ENCODE measurements at regions not wholly inside any gene's neighbourhood (a gene's known extent, or its start where the extent isn't known, plus 50 kb on each side); places are given as distances from the start of the nearest gene placed in this dataset.

GRCh38 chr3:68136411-68136810 is 482.0 kb upstream of the SUCLG2 start:
- no peaks in the 10 kb centered on the region for H3K4me1 Mint-ChIP-seq (ENCODE audit: low read depth)
- H3K27ac Mint-ChIP-seq: no peak overlapping the region
- H3K9me3 Mint-ChIP-seq: no peaks in the 10 kb centered on the region
- intact Hi-C loops (cut with micrococcal nuclease): no loop called here
- no peaks in the 10 kb centered on the region for H3K36me3 Mint-ChIP-seq (ENCODE audit: low read depth)
- H3K27me3 Mint-ChIP-seq: no peaks in the 10 kb centered on the region
- no peak overlapping the region for H3K4me3 Mint-ChIP-seq

GRCh38 chr3:68135067-68135466 is 480.7 kb upstream of the SUCLG2 start:
- H3K4me1 Mint-ChIP-seq (ENCODE audit: low read depth): no peaks in the 10 kb centered on the region
- intact Hi-C loops (cut with micrococcal nuclease): no loop called here
- H3K27ac Mint-ChIP-seq: no peak overlapping the region
- no peak overlapping the region for H3K4me3 Mint-ChIP-seq
- no peaks in the 10 kb centered on the region for H3K36me3 Mint-ChIP-seq (ENCODE audit: low read depth)
- no peaks in the 10 kb centered on the region for H3K27me3 Mint-ChIP-seq
- H3K9me3 Mint-ChIP-seq: no peaks in the 10 kb centered on the region

GRCh38 chr3:68129065-68129464 is 474.7 kb upstream of the SUCLG2 start:
- no peaks in the 10 kb centered on the region for H3K27me3 Mint-ChIP-seq
- H3K27ac Mint-ChIP-seq: no peak overlapping the region
- intact Hi-C loops (cut with micrococcal nuclease): no loop called here
- H3K36me3 Mint-ChIP-seq (ENCODE audit: low read depth): no peaks in the 10 kb centered on the region
- H3K9me3 Mint-ChIP-seq: no peaks in the 10 kb centered on the region
- no peak overlapping the region for H3K4me3 Mint-ChIP-seq
- no peaks in the 10 kb centered on the region for H3K4me1 Mint-ChIP-seq (ENCODE audit: low read depth)

GRCh38 chr3:68123231-68123630 is 468.8 kb upstream of the SUCLG2 start:
- Mint-ChIP-seq H3K27me3 (no peaks in the 10 kb centered on the region), H3K4me1 (ENCODE audit: low read depth) (no peaks in the 10 kb centered on the region), H3K4me3 (no peak overlapping the region)

GRCh38 chr3:68121287-68121686 is 466.9 kb upstream of the SUCLG2 start:
- H3K9me3 Mint-ChIP-seq: no peaks in the 10 kb centered on the region
- intact Hi-C loops (cut with micrococcal nuclease): no loop called here
- no peaks in the 10 kb centered on the region for H3K36me3 Mint-ChIP-seq (ENCODE audit: low read depth)
- H3K27ac Mint-ChIP-seq: no peak overlapping the region
- H3K4me3 Mint-ChIP-seq: no peak overlapping the region
- H3K27me3 Mint-ChIP-seq: no peaks in the 10 kb centered on the region
- no peaks in the 10 kb centered on the region for H3K4me1 Mint-ChIP-seq (ENCODE audit: low read depth)

More at GRCh38 chr3:68123231-68123630, 468.8 kb upstream of the SUCLG2 start:
- Mint-ChIP-seq H3K27ac (no peak overlapping the region), H3K36me3 (ENCODE audit: low read depth) (no peaks in the 10 kb centered on the region), H3K9me3 (no peaks in the 10 kb centered on the region)
- intact Hi-C loops (cut with micrococcal nuclease): no loop called here

GRCh38 chr3:68116580-68116979 is 462.2 kb upstream of the SUCLG2 start:
- Mint-ChIP-seq H3K27me3 (no peaks in the 10 kb centered on the region), H3K4me3 (no peak overlapping the region), H3K4me1 (ENCODE audit: low read depth) (no peaks in the 10 kb centered on the region), H3K36me3 (ENCODE audit: low read depth) (no peaks in the 10 kb centered on the region), H3K27ac (no peak overlapping the region), H3K9me3 (no peaks in the 10 kb centered on the region)
- intact Hi-C loops (cut with micrococcal nuclease): no loop called here

GRCh38 chr3:68103811-68104210 is 449.4 kb upstream of the SUCLG2 start:
- no peaks in the 10 kb centered on the region for H3K27me3 Mint-ChIP-seq
- no peak overlapping the region for H3K27ac Mint-ChIP-seq
- H3K4me1 Mint-ChIP-seq (ENCODE audit: low read depth): no peaks in the 10 kb centered on the region
- H3K4me3 Mint-ChIP-seq: no peak overlapping the region
- peaks cover 6% of the 10 kb centered on the region for H3K9me3 Mint-ChIP-seq
- H3K36me3 Mint-ChIP-seq (ENCODE audit: low read depth): no peaks in the 10 kb centered on the region
- intact Hi-C loops (cut with micrococcal nuclease): no loop called here

GRCh38 chr3:68090571-68090970 is 436.2 kb upstream of the SUCLG2 start:
- Mint-ChIP-seq H3K4me1 (ENCODE audit: low read depth) (no peaks in the 10 kb centered on the region), H3K36me3 (ENCODE audit: low read depth) (no peaks in the 10 kb centered on the region), H3K27ac (no peak overlapping the region), H3K9me3 (no peaks in the 10 kb centered on the region), H3K4me3 (no peak overlapping the region), H3K27me3 (no peaks in the 10 kb centered on the region)
- intact Hi-C loops (cut with micrococcal nuclease): no loop called here

- Mint-ChIP-seq H3K36me3 (ENCODE audit: low read depth) (no peaks in the 10 kb centered on the region), H3K4me3 (no peak overlapping the region), H3K27ac (no peak overlapping the region), H3K9me3 (no peaks in the 10 kb centered on the region), H3K27me3 (no peaks in the 10 kb centered on the region), H3K4me1 (ENCODE audit: low read depth) (no peaks in the 10 kb centered on the region)
- intact Hi-C loops (cut with micrococcal nuclease): no loop called here
Measured at GRCh38 chr3:68089572-68090011, 435.2 kb upstream of the SUCLG2 start.

- Mint-ChIP-seq H3K4me3 (no peak overlapping the region), H3K27ac (no peak overlapping the region)
- intact Hi-C loops (cut with micrococcal nuclease): no loop called here
Measured at GRCh38 chr3:68088636-68089035, 434.2 kb upstream of the SUCLG2 start.

GRCh38 chr3:68088216-68088615 is 433.8 kb upstream of the SUCLG2 start:
- no peaks in the 10 kb centered on the region for H3K4me1 Mint-ChIP-seq (ENCODE audit: low read depth)
- H3K4me3 Mint-ChIP-seq: no peak overlapping the region
- H3K27ac Mint-ChIP-seq: no peak overlapping the region
- no peaks in the 10 kb centered on the region for H3K9me3 Mint-ChIP-seq
- H3K36me3 Mint-ChIP-seq (ENCODE audit: low read depth): no peaks in the 10 kb centered on the region
- intact Hi-C loops (cut with micrococcal nuclease): no loop called here
- H3K27me3 Mint-ChIP-seq: no peaks in the 10 kb centered on the region

More at GRCh38 chr3:68088636-68089035, 434.2 kb upstream of the SUCLG2 start:
- Mint-ChIP-seq H3K27me3 (no peaks in the 10 kb centered on the region), H3K9me3 (no peaks in the 10 kb centered on the region), H3K4me1 (ENCODE audit: low read depth) (no peaks in the 10 kb centered on the region), H3K36me3 (ENCODE audit: low read depth) (no peaks in the 10 kb centered on the region)

GRCh38 chr3:68072062-68072461 is 417.6 kb upstream of the SUCLG2 start:
- peaks cover 12% of the 10 kb centered on the region for H3K9me3 Mint-ChIP-seq
- no peaks in the 10 kb centered on the region for H3K36me3 Mint-ChIP-seq (ENCODE audit: low read depth)
- no peak overlapping the region for H3K4me3 Mint-ChIP-seq
- no peaks in the 10 kb centered on the region for H3K4me1 Mint-ChIP-seq (ENCODE audit: low read depth)
- no peaks in the 10 kb centered on the region for H3K27me3 Mint-ChIP-seq
- intact Hi-C loops (cut with micrococcal nuclease): no loop called here
- H3K27ac Mint-ChIP-seq: no peak overlapping the region

- H3K27me3 Mint-ChIP-seq: no peaks in the 10 kb centered on the region
- H3K36me3 Mint-ChIP-seq (ENCODE audit: low read depth): no peaks in the 10 kb centered on the region
- no peak overlapping the region for H3K4me3 Mint-ChIP-seq
- no peaks in the 10 kb centered on the region for H3K4me1 Mint-ChIP-seq (ENCODE audit: low read depth)
- H3K27ac Mint-ChIP-seq: no peak overlapping the region
- peaks cover 12% of the 10 kb centered on the region for H3K9me3 Mint-ChIP-seq
- intact Hi-C loops (cut with micrococcal nuclease): no loop called here
Measured at GRCh38 chr3:68070186-68070585, 415.8 kb upstream of the SUCLG2 start.

- intact Hi-C loops (cut with micrococcal nuclease): no loop called here
- Mint-ChIP-seq H3K9me3 (peaks cover 12% of the 10 kb centered on the region), H3K27ac (no peak overlapping the region), H3K4me1 (ENCODE audit: low read depth) (no peaks in the 10 kb centered on the region), H3K27me3 (no peaks in the 10 kb centered on the region), H3K4me3 (no peak overlapping the region), H3K36me3 (ENCODE audit: low read depth) (no peaks in the 10 kb centered on the region)
Measured at GRCh38 chr3:68067314-68067713, 412.9 kb upstream of the SUCLG2 start.

- Mint-ChIP-seq H3K36me3 (ENCODE audit: low read depth) (no peaks in the 10 kb centered on the region), H3K4me1 (ENCODE audit: low read depth) (no peaks in the 10 kb centered on the region), H3K27me3 (no peaks in the 10 kb centered on the region), H3K4me3 (no peak overlapping the region), H3K27ac (no peak overlapping the region), H3K9me3 (no peaks in the 10 kb centered on the region)
- intact Hi-C loops (cut with micrococcal nuclease): no loop called here
Measured at GRCh38 chr3:68062926-68063325, 408.5 kb upstream of the SUCLG2 start.
